Lung (tissue), 11 donors: ENCODE measurements at regions not wholly inside any gene's neighbourhood (a gene's known extent, or its start where the extent isn't known, plus 50 kb on each side); places are given as distances from the start of the nearest gene placed in this dataset.
A peak's percentile ranks its signal among the peaks of the same experiment; 100 is the strongest.
"Not testable (repeated sequence)": the region's sequence is repeated elsewhere in the genome, so short reads cannot be mapped to it uniquely, and the experiment has no call there.

Source experiments
- ATAC-seq: fragments of 200-7000 bp; cut with Tn5 transposase; one replicate; pipeline ENCODE4 v1.9.1; 2020; ENCODE audit warnings: moderate number of reproducible peaks; ENCODE audit not compliant: insufficient read depth, low FRiP score
- DNase-seq, 3 donors: peaks; one replicate each; pipeline ENCODE4 v3.0.0-alpha.2; 2013 to 2017
- H3K27ac ChIP-seq, 2 donors: one replicate each; pipeline ENCODE4 v1.5.1; 2013; ENCODE audit warnings: mild to moderate bottlenecking in 2 of 2, moderate library complexity in 2 of 2, control low read depth in 1 of 2, inconsistent platforms in 1 of 2, low read depth in 1 of 2, low read length in 1 of 2
- H3K27me3 ChIP-seq, 3 donors: one replicate each; pipeline ENCODE4 v1.5.1; 2013; ENCODE audit warnings: low read length in 2 of 3; ENCODE audit not compliant: control insufficient read depth in 3 of 3, insufficient read depth in 3 of 3
- H3K36me3 ChIP-seq, 4 donors: one replicate each; pipeline ENCODE4 v1.5.1; 2013; ENCODE audit warnings: low read length in 4 of 4, mild to moderate bottlenecking in 1 of 4, moderate library complexity in 1 of 4; ENCODE audit not compliant: control insufficient read depth in 4 of 4, insufficient read depth in 4 of 4
- H3K4me1 ChIP-seq, 5 donors: one replicate each; pipeline ENCODE4 v1.5.1; 2013; ENCODE audit warnings: low read length in 5 of 5, mild to moderate bottlenecking in 2 of 5, moderate library complexity in 1 of 5; ENCODE audit not compliant: control insufficient read depth in 5 of 5, insufficient read depth in 5 of 5
- H3K4me3 ChIP-seq: one replicate; pipeline ENCODE4 v1.5.1; 2013; ENCODE audit warnings: mild to moderate bottlenecking, control low read depth, moderate library complexity
- H3K9ac ChIP-seq, 2 donors: one replicate each; pipeline ENCODE4 v1.5.1; 2013; ENCODE audit warnings: low read length in 2 of 2, control low read depth in 1 of 2; ENCODE audit not compliant: insufficient read depth in 1 of 2
- H3K9me3 ChIP-seq, 4 donors: one replicate each; pipeline ENCODE4 v1.5.1; 2013; ENCODE audit warnings: low read length in 3 of 4, mild to moderate bottlenecking in 1 of 4, moderate library complexity in 1 of 4; ENCODE audit not compliant: control insufficient read depth in 4 of 4, insufficient read depth in 3 of 4
- CTCF ChIP-seq: IDR thresholded peaks from 2 replicates; pipeline ENCODE4 v1.5.1; 2012; ENCODE audit warnings: mild to moderate bottlenecking; ENCODE audit errors: control extremely low read depth, extremely low read depth
- WGBS, 2 donors: extraction: QIAGEN DNeasy Blood & Tissue Kit; methylation state at CpG; one replicate each; pipeline ENCODE4 v1.1.7; 2013; 5-methylcytosine and 5-hydroxymethylcytosine counted together
- donor health status: control.
- donor health status: control.
- donor health status: Bipolar disorder and iron deficiency.
- donor health status: healthy.
- donor health status: DM: yes; HTN: yes; CAD: no.

- no peaks in the 10 kb centered on the region for H3K4me1 ChIP-seq
- H3K36me3 ChIP-seq: no peaks in the 10 kb centered on the region
- ATAC-seq: no peak
- no peaks in the 10 kb centered on the region for H3K9me3 ChIP-seq
- no peak for DNase-seq
- no peak overlapping the region for H3K27ac ChIP-seq
- no peaks in the 10 kb centered on the region for H3K27me3 ChIP-seq
- H3K4me3 ChIP-seq: no peak overlapping the region
- TF ChIP-seq CTCF: no peak
- no peak overlapping the region for H3K9ac ChIP-seq
- WGBS, 2 donors: 92 to 93% methylated on average over 4 of the region's 4 CpGs
Measured at GRCh38 chr21:14290576-14290975, 74.6 kb downstream of the RBM11 start.

GRCh38 chr21:14288922-14289321, 73.0 kb downstream of the RBM11 start:
- Histone ChIP-seq H3K27me3 (no peaks in the 10 kb centered on the region), H3K9me3 (no peaks in the 10 kb centered on the region), H3K36me3 (no peaks in the 10 kb centered on the region), H3K9ac (no peak overlapping the region), H3K27ac (no peak overlapping the region), H3K4me1 (no peaks in the 10 kb centered on the region), H3K4me3 (no peak overlapping the region)
- 87 to 90% methylated on average over 3 of the region's 3 CpGs for WGBS, 2 donors
- ATAC-seq: no peak
- no peak for DNase-seq
- no peak for TF ChIP-seq CTCF

- H3K9ac ChIP-seq: no peak overlapping the region
- no peaks in the 10 kb centered on the region for H3K36me3 ChIP-seq
- TF ChIP-seq CTCF: no peak
- H3K4me3 ChIP-seq: no peak overlapping the region
- no peaks in the 10 kb centered on the region for H3K9me3 ChIP-seq
- ATAC-seq: no peak
- no peak for DNase-seq
- peaks cover 0 to 4% (median 2%) of the 10 kb centered on the region in 3 donors for H3K27me3 ChIP-seq
- H3K27ac ChIP-seq: no peak overlapping the region
- no peaks in the 10 kb centered on the region for H3K4me1 ChIP-seq
- 82 to 86% methylated on average over 2 of the region's 2 CpGs for WGBS, 2 donors
Measured at GRCh38 chr21:14285147-14285761, 69.3 kb downstream of the RBM11 start.

GRCh38 chr21:14284481-14284880, 68.5 kb downstream of the RBM11 start:
- H3K4me3 ChIP-seq: no peak overlapping the region
- no peak for TF ChIP-seq CTCF
- H3K27ac ChIP-seq: no peak overlapping the region
- H3K36me3 ChIP-seq: no peaks in the 10 kb centered on the region
- H3K27me3 ChIP-seq: peaks cover 0 to 4% (median 2%) of the 10 kb centered on the region in 3 donors
- no peak overlapping the region for H3K9ac ChIP-seq
- no peaks in the 10 kb centered on the region for H3K4me1 ChIP-seq
- 54 to 82% methylated on average over 3 of the region's 3 CpGs for WGBS, 2 donors
- no peaks in the 10 kb centered on the region for H3K9me3 ChIP-seq
- no peak for ATAC-seq
- no peak for DNase-seq

- peak overlapping the region in 1 of 2 donors; percentile 18 for H3K27ac ChIP-seq
- H3K4me3 ChIP-seq: not testable (repeated sequence)
Measured at GRCh38 chr21:14281188-14281900, 65.4 kb downstream of the RBM11 start.

More at GRCh38 chr21:14281188-14281900, 65.4 kb downstream of the RBM11 start:
- not testable (repeated sequence) for H3K4me1 ChIP-seq, H3K27me3 ChIP-seq, H3K9me3 ChIP-seq, ATAC-seq, DNase-seq, H3K36me3 ChIP-seq, H3K9ac ChIP-seq
- WGBS, 2 donors: 30 to 36% methylated on average over 11 of the region's 11 CpGs
